ENCODE measurements at regions not wholly inside any gene's neighbourhood (a gene's known extent, or its start where the extent isn't known, plus 50 kb on each side); places are given as distances from the start of the nearest gene placed in this dataset.

DNA sequence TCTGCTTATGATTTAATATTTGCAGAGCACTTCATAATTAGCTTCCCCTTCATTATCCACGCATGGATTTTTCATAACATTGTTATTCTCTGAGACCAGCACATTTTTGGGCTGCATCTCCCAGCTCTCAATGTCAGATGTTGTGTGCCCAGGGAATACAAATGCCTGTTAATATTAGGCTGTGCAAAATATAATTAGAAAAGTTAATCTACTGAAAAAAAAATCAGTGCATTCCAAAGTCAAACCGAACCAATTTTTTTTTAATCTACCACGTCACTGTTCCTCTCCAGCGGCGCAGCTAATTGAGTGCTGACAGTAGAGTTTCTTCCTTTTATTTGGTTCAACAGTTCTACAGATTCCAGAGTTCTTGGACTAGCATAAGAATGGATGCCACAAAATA lies 191.0 kb upstream of the RGS6 start:
- TF ChIP-seq, protein P1, sequence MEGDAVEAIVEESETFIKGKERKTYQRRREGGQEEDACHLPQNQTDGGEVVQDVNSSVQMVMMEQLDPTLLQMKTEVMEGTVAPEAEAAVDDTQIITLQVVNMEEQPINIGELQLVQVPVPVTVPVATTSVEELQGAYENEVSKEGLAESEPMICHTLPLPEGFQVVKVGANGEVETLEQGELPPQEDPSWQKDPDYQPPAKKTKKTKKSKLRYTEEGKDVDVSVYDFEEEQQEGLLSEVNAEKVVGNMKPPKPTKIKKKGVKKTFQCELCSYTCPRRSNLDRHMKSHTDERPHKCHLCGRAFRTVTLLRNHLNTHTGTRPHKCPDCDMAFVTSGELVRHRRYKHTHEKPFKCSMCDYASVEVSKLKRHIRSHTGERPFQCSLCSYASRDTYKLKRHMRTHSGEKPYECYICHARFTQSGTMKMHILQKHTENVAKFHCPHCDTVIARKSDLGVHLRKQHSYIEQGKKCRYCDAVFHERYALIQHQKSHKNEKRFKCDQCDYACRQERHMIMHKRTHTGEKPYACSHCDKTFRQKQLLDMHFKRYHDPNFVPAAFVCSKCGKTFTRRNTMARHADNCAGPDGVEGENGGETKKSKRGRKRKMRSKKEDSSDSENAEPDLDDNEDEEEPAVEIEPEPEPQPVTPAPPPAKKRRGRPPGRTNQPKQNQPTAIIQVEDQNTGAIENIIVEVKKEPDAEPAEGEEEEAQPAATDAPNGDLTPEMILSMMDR (IDR thresholded peaks at IDR 0.05; ENCODE audit: low read depth, low read length) = no peak
- no peak for TF ChIP-seq POLR2A (IDR thresholded peaks at IDR 0.05; ENCODE audit: extremely low read depth, insufficient read length)
- no peak for TF ChIP-seq MYC (IDR thresholded peaks at IDR 0.05; ENCODE audit: low read depth, low read length)
- TF ChIP-seq, protein P2, sequence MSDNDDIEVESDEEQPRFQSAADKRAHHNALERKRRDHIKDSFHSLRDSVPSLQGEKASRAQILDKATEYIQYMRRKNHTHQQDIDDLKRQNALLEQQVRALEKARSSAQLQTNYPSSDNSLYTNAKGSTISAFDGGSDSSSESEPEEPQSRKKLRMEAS (IDR thresholded peaks at IDR 0.05; ENCODE audit: low read depth, low read length) = no peak
- DNase-seq (ENCODE audit: low read depth) = no peak
- H3K4me3 ChIP-seq (ENCODE audit: low read depth, low read length) = no peak overlapping the region

DNA sequence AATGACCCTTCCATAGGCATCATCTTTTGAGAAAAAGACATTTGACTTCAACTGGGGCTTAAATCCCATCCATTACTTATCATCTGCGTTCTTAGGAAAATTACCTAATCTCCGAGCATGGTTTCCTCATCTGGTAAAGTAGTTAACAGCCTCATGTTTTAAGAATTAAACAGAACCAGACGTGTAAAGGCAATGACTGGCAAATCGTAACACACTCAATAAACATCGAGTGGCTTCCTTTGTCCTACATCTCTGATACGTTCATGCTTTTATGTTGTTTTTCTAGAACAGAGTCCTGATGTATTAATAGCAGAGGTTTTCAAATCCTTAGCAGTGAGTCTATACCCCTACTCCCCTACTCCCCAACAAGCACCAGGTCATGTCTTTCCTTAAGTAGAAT lies 189.7 kb upstream of the RGS6 start:
- H3K4me3 ChIP-seq (ENCODE audit: low read depth, low read length) = no peak overlapping the region
- TF ChIP-seq, protein P2 (IDR thresholded peaks at IDR 0.05; ENCODE audit: low read depth, low read length) = no peak
- TF ChIP-seq, protein P1 (IDR thresholded peaks at IDR 0.05; ENCODE audit: low read depth, low read length) = no peak
- TF ChIP-seq POLR2A (IDR thresholded peaks at IDR 0.05; ENCODE audit: extremely low read depth, insufficient read length) (no peak), MYC (IDR thresholded peaks at IDR 0.05; ENCODE audit: low read depth, low read length) (no peak)
- no peak for DNase-seq (ENCODE audit: low read depth)

DNA sequence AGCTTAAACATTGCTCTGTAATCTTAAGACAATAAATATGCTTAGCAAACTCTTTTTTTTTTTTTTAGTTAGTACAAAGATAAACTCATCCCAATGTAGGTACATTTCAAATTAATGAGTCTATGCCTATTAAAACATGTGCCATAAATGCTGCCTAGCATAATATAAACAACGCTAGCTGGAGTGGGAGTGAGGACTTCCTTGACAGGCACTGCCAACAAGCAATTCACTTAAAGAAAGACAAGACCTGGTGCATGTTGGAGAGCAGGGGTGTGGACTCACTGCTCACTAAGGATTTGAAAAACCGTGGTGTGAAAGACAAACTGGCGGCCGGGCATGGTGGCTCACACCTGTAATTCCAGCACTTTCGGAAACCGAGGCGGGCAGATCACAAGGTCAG lies 187.2 kb upstream of the RGS6 start:
- no peak for DNase-seq (ENCODE audit: low read depth)
- no peak for TF ChIP-seq MYC (IDR thresholded peaks at IDR 0.05; ENCODE audit: low read depth, low read length)
- no peak for TF ChIP-seq POLR2A (IDR thresholded peaks at IDR 0.05; ENCODE audit: extremely low read depth, insufficient read length)
- TF ChIP-seq, protein P2 (IDR thresholded peaks at IDR 0.05; ENCODE audit: low read depth, low read length) = no peak
- TF ChIP-seq, protein P1 (IDR thresholded peaks at IDR 0.05; ENCODE audit: low read depth, low read length) = no peak
- H3K4me3 ChIP-seq (ENCODE audit: low read depth, low read length) = no peak overlapping the region

DNA sequence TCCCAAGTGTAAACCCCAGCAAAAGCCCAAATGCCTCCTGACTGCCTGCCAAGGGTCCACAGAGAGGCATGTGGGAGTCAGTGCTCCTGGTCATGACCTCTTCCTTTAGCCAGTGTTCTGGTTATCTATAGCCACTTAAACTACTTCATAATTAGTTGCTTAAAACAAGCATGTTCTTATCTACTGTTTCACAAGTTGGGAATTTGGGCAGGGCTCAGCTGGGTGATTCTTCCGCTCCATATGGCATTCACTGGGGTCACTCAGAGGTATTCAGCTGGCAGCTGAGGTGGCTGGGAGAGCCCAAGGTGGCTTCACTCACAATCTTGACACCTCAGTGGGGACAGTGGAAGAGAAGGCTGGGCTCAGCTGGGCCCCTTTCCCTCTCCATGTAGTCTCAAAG lies 184.0 kb upstream of the RGS6 start:
- no peak overlapping the region for H3K4me3 ChIP-seq (ENCODE audit: low read depth, low read length)
- no peak for DNase-seq (ENCODE audit: low read depth)

DNA sequence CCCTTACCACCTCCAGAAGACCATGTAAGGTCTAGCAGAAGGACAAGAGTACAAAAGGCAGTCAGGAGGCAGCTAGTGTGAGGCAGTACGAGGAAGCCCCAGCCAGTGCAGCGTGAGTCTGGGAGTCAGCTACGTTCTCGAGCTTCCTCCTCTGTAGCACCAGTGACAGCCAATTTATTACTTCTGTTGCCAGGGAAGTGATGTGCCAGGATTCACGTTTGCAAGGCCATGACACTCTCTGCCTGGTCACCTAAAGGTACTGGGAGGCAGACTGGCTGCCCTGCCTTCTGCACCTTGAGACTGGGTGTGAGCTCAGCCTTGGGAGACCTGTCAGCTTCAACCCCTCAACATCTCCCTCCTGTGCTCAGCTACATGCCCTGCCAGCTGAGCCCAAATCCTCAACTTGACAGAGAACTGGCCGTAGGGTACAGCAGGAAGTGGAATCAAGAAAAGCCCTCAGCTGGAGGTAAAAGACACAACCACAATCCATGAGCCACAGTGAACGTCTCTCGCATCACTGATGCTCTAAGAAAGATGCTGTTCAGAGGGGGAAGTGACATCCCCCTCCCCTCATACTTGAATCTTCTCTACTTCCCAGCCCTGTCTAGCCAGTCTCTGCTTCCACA lies 182.5 kb upstream of the RGS6 start:
- H3K4me3 ChIP-seq (ENCODE audit: low read depth, low read length) = no peak overlapping the region
- TF ChIP-seq, protein P1 (IDR thresholded peaks at IDR 0.05; ENCODE audit: low read depth, low read length) = no peak
- no peak for TF ChIP-seq MYC (IDR thresholded peaks at IDR 0.05; ENCODE audit: low read depth, low read length)
- TF ChIP-seq POLR2A (IDR thresholded peaks at IDR 0.05; ENCODE audit: extremely low read depth, insufficient read length) = no peak
- TF ChIP-seq, protein P2 (IDR thresholded peaks at IDR 0.05; ENCODE audit: low read depth, low read length) = no peak
- no peak for DNase-seq (ENCODE audit: low read depth)

More for the DNA sequence above, 184.0 kb upstream of the RGS6 start:
- no peak for TF ChIP-seq POLR2A (IDR thresholded peaks at IDR 0.05; ENCODE audit: extremely low read depth, insufficient read length)
- no peak for TF ChIP-seq MYC (IDR thresholded peaks at IDR 0.05; ENCODE audit: low read depth, low read length)
- TF ChIP-seq, protein P2 (IDR thresholded peaks at IDR 0.05; ENCODE audit: low read depth, low read length) = no peak
- TF ChIP-seq, protein P1 (IDR thresholded peaks at IDR 0.05; ENCODE audit: low read depth, low read length) = no peak

All from NB4 (cell line).